Nephron progenitor cell (in vitro differentiated cells): ENCODE measurements at regions not wholly inside any gene's neighbourhood (a gene's known extent, or its start where the extent isn't known, plus 50 kb on each side); places are given as distances from the start of the nearest gene placed in this dataset.

Source experiments
- DNase-seq: peaks from one replicate; pipeline ENCODE4 v3.0.0; 2021
- H3K27ac Mint-ChIP-seq: 2 replicates; pipeline ENCODE4 v1.8.0; 2021; ENCODE audit warnings: mild to moderate bottlenecking, moderate library complexity, mixed read lengths
- H3K27me3 Mint-ChIP-seq: 2 replicates; pipeline ENCODE4 v1.8.0; 2021; ENCODE audit warnings: mild to moderate bottlenecking, low read depth, mixed read lengths; ENCODE audit not compliant: poor library complexity
- H3K36me3 Mint-ChIP-seq: 2 replicates; pipeline ENCODE4 v1.8.0; 2021; ENCODE audit warnings: low read depth, mixed read lengths
- H3K4me1 Mint-ChIP-seq: 2 replicates; pipeline ENCODE4 v1.8.0; 2021; ENCODE audit warnings: mixed read lengths
- H3K4me3 Mint-ChIP-seq: 2 replicates; pipeline ENCODE4 v1.8.0; 2021; ENCODE audit warnings: mild to moderate bottlenecking, moderate library complexity, mixed read lengths
- H3K9me3 Mint-ChIP-seq: 2 replicates; pipeline ENCODE4 v1.8.0; 2021; ENCODE audit warnings: mild to moderate bottlenecking, moderate library complexity, mixed read lengths
- TF ChIP-seq, protein P1 (sequence below): fragments of 200-600 bp; sonication (generic); IDR thresholded peaks from 2 replicates; pipeline ENCODE4 v1.5.0; 2021; ENCODE audit warnings: antibody characterized with exemption

DNA sequence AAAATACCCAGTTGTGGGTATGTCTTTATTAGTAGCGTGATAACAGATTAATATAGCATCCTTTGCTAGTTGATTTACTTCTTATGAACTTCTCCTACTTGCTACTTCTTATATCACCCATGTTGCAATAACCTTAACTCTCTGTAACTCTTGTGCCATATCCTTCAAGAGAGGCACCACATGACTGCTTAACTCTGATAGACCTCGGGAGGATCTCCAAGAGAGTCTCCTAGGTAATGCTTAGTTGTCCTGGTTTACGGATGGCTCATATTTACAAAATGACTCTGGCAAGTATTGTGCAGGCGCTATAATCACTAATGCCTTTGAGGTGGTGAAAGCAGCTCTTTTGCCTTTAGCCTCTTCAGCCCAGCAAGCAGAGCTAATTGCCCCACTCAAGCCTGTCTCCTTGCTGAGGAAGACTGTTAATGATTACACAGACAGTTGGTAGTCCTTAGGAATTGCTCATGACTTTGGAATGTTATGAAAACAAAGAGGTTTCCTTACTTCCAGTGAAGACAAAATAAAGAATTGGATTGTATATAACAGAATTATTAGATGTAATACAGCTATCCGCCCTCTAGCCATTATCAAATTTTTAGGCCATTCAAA lies 1305.8 kb downstream of the PCDH7 start:
- TF ChIP-seq, protein P1, sequence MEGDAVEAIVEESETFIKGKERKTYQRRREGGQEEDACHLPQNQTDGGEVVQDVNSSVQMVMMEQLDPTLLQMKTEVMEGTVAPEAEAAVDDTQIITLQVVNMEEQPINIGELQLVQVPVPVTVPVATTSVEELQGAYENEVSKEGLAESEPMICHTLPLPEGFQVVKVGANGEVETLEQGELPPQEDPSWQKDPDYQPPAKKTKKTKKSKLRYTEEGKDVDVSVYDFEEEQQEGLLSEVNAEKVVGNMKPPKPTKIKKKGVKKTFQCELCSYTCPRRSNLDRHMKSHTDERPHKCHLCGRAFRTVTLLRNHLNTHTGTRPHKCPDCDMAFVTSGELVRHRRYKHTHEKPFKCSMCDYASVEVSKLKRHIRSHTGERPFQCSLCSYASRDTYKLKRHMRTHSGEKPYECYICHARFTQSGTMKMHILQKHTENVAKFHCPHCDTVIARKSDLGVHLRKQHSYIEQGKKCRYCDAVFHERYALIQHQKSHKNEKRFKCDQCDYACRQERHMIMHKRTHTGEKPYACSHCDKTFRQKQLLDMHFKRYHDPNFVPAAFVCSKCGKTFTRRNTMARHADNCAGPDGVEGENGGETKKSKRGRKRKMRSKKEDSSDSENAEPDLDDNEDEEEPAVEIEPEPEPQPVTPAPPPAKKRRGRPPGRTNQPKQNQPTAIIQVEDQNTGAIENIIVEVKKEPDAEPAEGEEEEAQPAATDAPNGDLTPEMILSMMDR = no peak
- Mint-ChIP-seq H3K4me1 (peaks cover 37% of the 10 kb centered on the region), H3K27me3 (peaks cover 5% of the 10 kb centered on the region), H3K9me3 (peaks cover 15% of the 10 kb centered on the region), H3K36me3 (no peaks in the 10 kb centered on the region), H3K27ac (no peak overlapping the region), H3K4me3 (no peak overlapping the region)
- DNase-seq = no peak

DNA sequence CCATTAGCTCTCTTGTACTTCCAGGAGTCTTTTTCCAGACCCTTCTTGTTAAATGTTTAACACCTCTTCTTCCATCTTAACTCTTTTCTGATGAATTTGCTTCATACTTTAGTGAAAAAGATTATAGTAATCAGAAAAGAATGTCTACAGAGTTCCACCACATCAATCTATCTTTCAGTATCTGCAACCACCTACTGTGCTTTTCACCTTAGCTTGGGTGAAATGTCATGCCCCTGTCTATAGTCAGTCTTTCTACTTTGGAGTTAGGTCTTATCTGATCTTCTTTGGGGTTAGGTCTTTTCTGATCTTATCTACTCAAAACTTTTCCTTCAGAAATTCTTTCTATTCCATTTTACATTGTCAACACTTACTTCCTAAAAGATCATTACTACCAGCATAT lies 1310.2 kb downstream of the PCDH7 start:
- H3K4me1 Mint-ChIP-seq = peaks cover 8% of the 10 kb centered on the region
- no peaks in the 10 kb centered on the region for H3K36me3 Mint-ChIP-seq
- no peak for DNase-seq
- H3K9me3 Mint-ChIP-seq = peaks cover 5% of the 10 kb centered on the region
- H3K4me3 Mint-ChIP-seq = no peak overlapping the region
- H3K27me3 Mint-ChIP-seq = no peaks in the 10 kb centered on the region
- no peak overlapping the region for H3K27ac Mint-ChIP-seq
- TF ChIP-seq, protein P1 = no peak

DNA sequence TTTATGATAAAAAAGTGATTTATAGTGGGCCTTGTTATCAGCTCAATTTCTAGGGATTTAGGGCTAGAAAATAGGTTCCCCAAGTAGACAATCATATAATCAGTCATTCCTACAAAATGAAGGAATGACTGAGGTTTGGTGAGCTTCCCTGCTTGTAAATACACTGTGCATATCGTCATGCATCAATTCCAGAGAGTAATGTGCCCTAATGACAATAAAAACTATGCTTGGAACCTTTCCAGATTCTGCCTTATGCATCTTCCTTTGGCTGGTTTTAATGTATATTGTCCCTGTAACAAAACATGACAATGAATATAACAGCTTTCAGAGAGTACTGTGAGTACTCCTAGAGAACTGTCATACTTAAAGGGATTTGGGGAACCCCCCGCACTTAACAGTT lies 1310.9 kb downstream of the PCDH7 start:
- H3K36me3 Mint-ChIP-seq = no peaks in the 10 kb centered on the region
- no peak overlapping the region for H3K27ac Mint-ChIP-seq
- DNase-seq = no peak
- H3K27me3 Mint-ChIP-seq = no peaks in the 10 kb centered on the region
- TF ChIP-seq, protein P1 = no peak
- no peaks in the 10 kb centered on the region for H3K9me3 Mint-ChIP-seq
- no peak overlapping the region for H3K4me3 Mint-ChIP-seq
- peaks cover 3% of the 10 kb centered on the region for H3K4me1 Mint-ChIP-seq

DNA sequence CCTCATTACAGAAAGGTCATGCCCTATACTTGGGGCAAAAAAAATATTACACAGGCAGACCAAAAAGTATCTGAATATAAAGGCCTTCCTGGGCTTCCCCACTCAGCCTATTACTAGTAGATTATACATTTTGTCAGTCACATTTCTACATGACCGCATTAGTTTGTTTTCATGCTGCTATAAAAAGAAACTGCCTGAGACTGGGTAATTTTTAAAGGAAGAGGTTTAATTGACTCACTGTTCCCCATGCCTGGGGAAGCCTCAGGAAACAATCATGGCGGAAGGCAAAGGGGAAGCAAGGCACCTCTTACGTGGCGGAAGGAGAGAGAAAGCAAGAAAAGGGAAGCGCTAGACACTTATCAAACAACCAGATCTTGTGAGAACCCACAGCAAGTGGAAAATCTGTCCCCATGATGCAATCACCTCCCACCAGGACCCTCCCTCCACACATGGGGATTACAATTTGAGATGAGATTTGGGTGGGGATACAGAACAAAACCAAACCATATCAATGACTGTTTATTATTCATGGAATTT lies 1312.0 kb downstream of the PCDH7 start:
- Mint-ChIP-seq H3K27me3 (no peaks in the 10 kb centered on the region), H3K27ac (no peak overlapping the region), H3K4me1 (peaks cover 6% of the 10 kb centered on the region), H3K9me3 (no peaks in the 10 kb centered on the region), H3K36me3 (no peaks in the 10 kb centered on the region), H3K4me3 (no peak overlapping the region)
- no peak for DNase-seq
- TF ChIP-seq, protein P1 = no peak

DNA sequence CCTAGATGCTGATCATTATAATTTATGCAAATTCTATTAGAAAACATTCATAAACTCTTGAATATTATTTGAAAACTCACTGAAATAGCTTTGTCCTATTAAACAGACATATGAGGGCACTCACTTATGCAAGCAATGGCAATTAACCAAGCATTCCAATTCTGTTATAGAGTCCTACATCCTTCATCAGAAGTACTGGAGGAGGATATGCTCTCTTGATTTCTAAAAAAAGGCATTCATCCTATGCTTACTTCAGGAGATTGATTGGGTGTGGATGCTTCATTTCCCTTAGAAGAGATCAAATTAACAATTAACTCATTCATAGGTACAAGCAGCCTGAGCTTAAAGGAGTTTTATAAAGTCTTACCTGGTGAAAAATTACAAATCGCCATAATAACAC lies 1317.2 kb downstream of the PCDH7 start:
- no peak overlapping the region for H3K4me3 Mint-ChIP-seq
- TF ChIP-seq, protein P1 = no peak
- no peak for DNase-seq
- H3K4me1 Mint-ChIP-seq = peaks cover 17% of the 10 kb centered on the region
- H3K9me3 Mint-ChIP-seq = no peaks in the 10 kb centered on the region
- no peak overlapping the region for H3K27ac Mint-ChIP-seq
- no peaks in the 10 kb centered on the region for H3K27me3 Mint-ChIP-seq
- H3K36me3 Mint-ChIP-seq = no peaks in the 10 kb centered on the region
